BLaER1 (cell line): ENCODE measurements at regions not wholly inside any gene's neighbourhood (a gene's known extent, or its start where the extent isn't known, plus 50 kb on each side); places are given as distances from the start of the nearest gene placed in this dataset.
"Not testable (repeated sequence)": the region's sequence is repeated elsewhere in the genome, so short reads cannot be mapped to it uniquely, and the experiment has no call there.

Source experiments
- H3K27ac ChIP-seq: shearing (Covaris generic); formaldehyde crosslinking; 2 replicates; pipeline ENCODE4 v1.8.1; 2022
- H3K27me3 ChIP-seq: shearing (Covaris generic); formaldehyde crosslinking; 2 replicates; pipeline ENCODE4 v1.8.1; 2022
- H3K36me3 ChIP-seq: shearing (Covaris generic); formaldehyde crosslinking; 2 replicates; pipeline ENCODE4 v1.8.1; 2022
- H3K4me1 ChIP-seq: shearing (Covaris generic); formaldehyde crosslinking; 2 replicates; pipeline ENCODE4 v1.8.1; 2022
- H3K4me2 ChIP-seq: shearing (Covaris generic); formaldehyde crosslinking; 2 replicates; pipeline ENCODE4 v1.8.1; 2022
- H3K4me3 ChIP-seq: shearing (Covaris generic); formaldehyde crosslinking; 2 replicates; pipeline ENCODE4 v1.8.1; 2022
- H3K9ac ChIP-seq: shearing (Covaris generic); formaldehyde crosslinking; 2 replicates; pipeline ENCODE4 v1.8.1; 2022
- H3K9me3 ChIP-seq: shearing (Covaris generic); formaldehyde crosslinking; 2 replicates; pipeline ENCODE4 v1.8.1; 2022
- H4K20me1 ChIP-seq: shearing (Covaris generic); formaldehyde crosslinking; 2 replicates; pipeline ENCODE4 v1.8.1; 2022
- Cebpa-rat ChIP-seq: shearing (Covaris generic); IDR thresholded peaks from 2 replicates; pipeline ENCODE4 v1.8.1; 2022

DNA sequence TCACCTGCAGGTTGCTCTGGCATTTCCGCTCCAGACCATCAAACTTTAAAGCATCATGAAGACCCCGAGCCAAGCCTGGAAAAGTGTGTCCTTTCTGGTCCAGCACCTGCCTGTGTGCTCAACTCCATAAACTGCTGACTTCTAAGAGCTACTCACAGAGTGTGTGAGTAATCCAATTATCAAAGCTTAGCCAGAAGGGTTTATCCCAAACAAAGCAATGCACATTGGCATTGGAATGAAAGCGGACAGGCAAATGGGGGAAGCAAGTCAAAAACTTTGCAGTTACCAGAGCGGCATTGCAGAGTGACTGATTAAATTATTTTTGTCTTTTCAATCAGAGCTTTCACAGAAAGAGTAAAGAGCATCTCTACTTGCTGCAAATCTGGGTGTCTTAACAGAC is 1262.4 kb upstream of the SEL1L start:
- H3K36me3 ChIP-seq = no peaks in the 10 kb centered on the region
- H3K4me3 ChIP-seq = no peak overlapping the region
- H3K27ac ChIP-seq = no peak overlapping the region
- no peak for TF ChIP-seq Cebpa-rat
- H3K4me2 ChIP-seq = no peak overlapping the region
- no peaks in the 10 kb centered on the region for H3K4me1 ChIP-seq
- H4K20me1 ChIP-seq = no peaks in the 10 kb centered on the region
- no peaks in the 10 kb centered on the region for H3K27me3 ChIP-seq
- H3K9ac ChIP-seq = no peak overlapping the region
- H3K9me3 ChIP-seq = no peaks in the 10 kb centered on the region

DNA sequence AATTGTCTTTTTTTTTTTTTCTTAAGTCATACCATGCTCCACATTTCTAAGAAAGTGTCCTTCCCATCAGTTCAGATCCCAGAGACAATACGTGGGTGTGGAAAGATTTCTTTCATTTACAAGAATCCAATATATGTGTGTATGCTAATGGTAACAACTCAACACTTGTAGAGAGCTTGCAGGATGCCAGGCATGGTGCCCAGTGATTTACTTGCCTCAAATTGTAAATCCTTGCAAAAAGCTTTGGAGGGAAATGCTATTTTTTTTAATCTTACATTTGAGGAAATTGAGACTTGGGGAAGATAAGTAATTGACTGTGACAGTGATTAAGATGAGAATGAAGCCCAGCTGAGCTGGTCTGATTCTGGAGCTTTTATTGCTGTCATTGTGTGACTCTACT is 1264.6 kb upstream of the SEL1L start:
- Histone ChIP-seq H3K27me3 (no peaks in the 10 kb centered on the region), H3K9ac (no peak overlapping the region), H3K4me2 (no peak overlapping the region), H3K36me3 (no peaks in the 10 kb centered on the region), H3K9me3 (no peaks in the 10 kb centered on the region), H4K20me1 (no peaks in the 10 kb centered on the region), H3K4me1 (no peaks in the 10 kb centered on the region), H3K4me3 (no peak overlapping the region), H3K27ac (no peak overlapping the region)
- TF ChIP-seq Cebpa-rat = no peak

DNA sequence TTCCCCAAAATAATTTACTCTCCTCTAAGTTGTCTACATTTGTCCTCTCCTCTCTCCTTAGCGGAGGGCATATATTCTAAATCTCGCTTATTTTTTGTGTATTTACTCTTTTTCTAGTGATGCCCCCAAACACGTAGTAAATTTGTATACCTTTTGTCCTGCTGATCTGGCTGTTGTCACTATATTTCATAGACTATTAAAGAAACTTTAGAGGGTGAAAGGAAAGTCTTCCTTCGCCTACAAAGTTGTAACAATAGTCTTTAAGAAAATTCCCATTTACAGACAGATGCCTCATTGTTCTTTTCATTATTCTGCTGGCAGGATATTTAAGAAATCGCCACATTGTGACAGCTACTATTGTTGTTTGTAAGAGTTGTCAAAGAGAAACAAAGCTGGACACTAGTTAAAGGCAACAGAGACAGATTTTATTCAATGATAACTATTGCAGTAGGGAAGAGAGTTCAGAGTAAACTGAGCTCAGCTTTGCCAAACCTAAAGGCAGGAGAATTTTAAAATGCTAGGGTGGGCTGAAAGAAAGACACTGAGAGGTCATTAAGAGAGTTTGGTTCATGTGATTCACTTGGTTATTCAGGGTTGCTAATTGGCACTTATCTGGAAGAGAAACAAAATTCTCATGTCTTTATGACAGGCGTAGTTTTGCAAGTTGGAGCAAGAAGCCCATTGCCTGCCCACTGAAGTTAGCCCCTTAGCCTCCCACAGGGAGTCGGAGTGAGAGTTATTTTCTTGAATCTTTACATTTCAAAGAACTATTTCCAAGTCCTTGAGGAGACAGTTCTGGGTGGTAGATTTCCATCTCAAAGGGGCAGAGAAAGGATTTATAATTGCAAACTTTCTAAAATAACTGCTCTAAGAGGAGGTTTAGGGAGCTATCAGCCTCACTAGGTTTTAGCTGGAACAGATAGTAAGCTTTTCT is 1272.5 kb upstream of the SEL1L start:
- Histone ChIP-seq H3K36me3 (no peaks in the 10 kb centered on the region), H3K27ac (no peak overlapping the region), H3K27me3 (no peaks in the 10 kb centered on the region)

DNA sequence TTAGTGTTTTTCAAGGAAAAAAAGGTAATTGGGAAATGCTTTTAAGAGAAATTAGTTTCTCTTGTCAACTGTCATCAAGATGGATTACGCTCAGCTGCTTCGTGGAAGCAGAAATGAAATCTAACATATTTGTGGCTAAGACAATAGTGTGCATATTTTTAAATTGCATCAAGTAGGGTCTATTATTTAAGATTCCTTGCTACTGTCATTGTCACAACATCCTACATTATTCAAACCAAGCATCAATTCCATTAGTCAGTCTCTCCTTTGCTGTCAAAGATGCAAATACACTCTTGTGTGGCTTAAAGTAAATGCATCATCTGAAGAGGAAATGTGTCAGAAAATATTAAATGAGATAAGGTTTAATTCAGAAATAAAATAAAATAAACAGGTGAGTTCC is 1277.6 kb upstream of the SEL1L start:
- H3K9me3 ChIP-seq = peaks cover 9% of the 10 kb centered on the region; the same call in 1 of the 2 replicates
- no peak overlapping the region for H3K9ac ChIP-seq
- H4K20me1 ChIP-seq = no peaks in the 10 kb centered on the region
- H3K4me3 ChIP-seq = no peak overlapping the region
- H3K27me3 ChIP-seq = no peaks in the 10 kb centered on the region
- no peaks in the 10 kb centered on the region for H3K36me3 ChIP-seq
- no peak overlapping the region for H3K4me2 ChIP-seq
- H3K4me1 ChIP-seq = no peaks in the 10 kb centered on the region
- H3K27ac ChIP-seq = no peak overlapping the region
- TF ChIP-seq Cebpa-rat = no peak

More for the DNA sequence above, 1272.5 kb upstream of the SEL1L start:
- Histone ChIP-seq H4K20me1 (no peaks in the 10 kb centered on the region), H3K9me3 (no peaks in the 10 kb centered on the region), H3K9ac (no peak overlapping the region), H3K4me2 (no peak overlapping the region), H3K4me3 (no peak overlapping the region), H3K4me1 (no peaks in the 10 kb centered on the region)
- no peak for TF ChIP-seq Cebpa-rat

DNA sequence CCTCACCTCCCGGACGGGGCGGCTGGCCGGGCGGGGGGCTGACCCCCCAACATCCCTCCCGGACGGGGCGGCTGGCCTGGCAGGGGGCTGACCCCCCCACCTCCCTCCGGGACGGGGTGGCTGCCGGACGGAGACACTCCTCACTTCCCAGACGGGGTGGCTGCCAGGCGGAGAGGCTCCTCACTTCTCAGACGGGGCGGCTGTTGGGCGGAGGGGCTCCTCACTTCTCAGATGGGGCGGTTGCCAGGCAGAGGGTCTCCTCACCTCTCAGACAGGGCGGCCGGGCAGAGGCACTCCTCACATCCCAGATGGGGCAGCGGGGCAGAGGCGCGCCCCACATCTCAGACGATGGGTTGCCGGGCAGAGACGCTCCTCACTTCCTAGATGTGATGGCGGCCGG is 1280.7 kb upstream of the SEL1L start:
- H3K27ac ChIP-seq, H3K9me3 ChIP-seq, H3K9ac ChIP-seq: not testable (repeated sequence)

DNA sequence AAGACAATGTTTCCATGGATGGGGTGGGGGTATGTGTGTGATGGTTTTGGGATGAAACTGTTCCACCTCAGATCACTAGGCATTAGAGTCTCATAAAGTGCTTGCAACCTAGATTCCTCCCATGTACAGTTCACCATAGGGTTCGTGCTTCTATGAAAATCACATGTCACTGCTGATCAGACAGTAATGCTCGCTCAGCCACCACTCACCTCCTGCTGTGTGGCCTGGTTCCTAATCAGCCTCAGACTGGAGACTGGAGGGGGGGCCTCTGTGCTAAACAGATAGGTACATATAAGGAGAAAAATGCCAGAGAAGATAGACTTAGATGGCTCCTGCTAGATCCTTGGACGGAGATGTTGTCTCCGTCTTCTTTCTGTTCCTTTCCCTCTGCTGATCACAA is 1296.9 kb upstream of the SEL1L start:
- TF ChIP-seq Cebpa-rat = no peak
- Histone ChIP-seq H3K4me2 (no peak overlapping the region), H3K27ac (no peak overlapping the region)

More for the DNA sequence above, 1280.7 kb upstream of the SEL1L start:
- not testable (repeated sequence) for H3K27me3 ChIP-seq, H3K36me3 ChIP-seq, H3K4me2 ChIP-seq, H3K4me1 ChIP-seq, H3K4me3 ChIP-seq, H4K20me1 ChIP-seq

DNA sequence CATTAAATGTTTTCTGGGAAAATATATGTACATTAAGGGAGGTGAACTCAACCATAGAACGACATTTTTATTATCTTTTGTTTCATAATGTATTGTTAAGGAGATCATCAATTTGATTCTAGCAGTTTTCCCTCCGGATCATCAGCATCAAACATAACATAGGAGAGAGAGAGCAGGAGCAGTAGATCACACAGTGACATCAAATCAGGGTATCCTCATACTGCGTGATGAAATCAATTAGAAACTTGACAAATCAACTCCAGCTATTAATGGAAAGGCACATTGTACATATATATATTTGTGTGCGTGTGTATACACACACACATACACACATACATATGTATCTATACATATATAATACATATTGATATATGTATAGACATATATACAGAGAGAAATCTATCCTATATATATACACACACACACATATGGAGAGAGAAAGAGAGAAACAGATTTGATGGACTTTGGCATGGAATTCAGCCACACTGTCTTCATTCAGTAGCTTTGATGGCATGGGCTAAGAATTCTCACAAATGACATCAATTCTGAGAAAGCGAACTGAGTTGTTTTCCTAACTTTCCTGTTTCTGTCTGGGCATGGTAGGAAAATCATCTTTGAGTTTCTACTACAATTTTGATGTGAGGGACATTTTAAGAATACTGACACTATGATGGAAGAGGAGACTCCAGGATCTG is 1302.8 kb upstream of the SEL1L start:
- Histone ChIP-seq H3K27me3 (no peaks in the 10 kb centered on the region), H3K4me2 (no peak overlapping the region), H3K4me3 (no peak overlapping the region), H3K9ac (no peak overlapping the region), H4K20me1 (no peaks in the 10 kb centered on the region), H3K36me3 (no peaks in the 10 kb centered on the region), H3K9me3 (no peaks in the 10 kb centered on the region), H3K27ac (no peak overlapping the region), H3K4me1 (no peaks in the 10 kb centered on the region)
- no peak for TF ChIP-seq Cebpa-rat

More for the DNA sequence above, 1296.9 kb upstream of the SEL1L start:
- no peaks in the 10 kb centered on the region for H4K20me1 ChIP-seq
- H3K36me3 ChIP-seq = no peaks in the 10 kb centered on the region
- no peak overlapping the region for H3K4me3 ChIP-seq
- H3K9ac ChIP-seq = no peak overlapping the region
- H3K4me1 ChIP-seq = no peaks in the 10 kb centered on the region
- no peaks in the 10 kb centered on the region for H3K9me3 ChIP-seq
- H3K27me3 ChIP-seq = no peaks in the 10 kb centered on the region

DNA sequence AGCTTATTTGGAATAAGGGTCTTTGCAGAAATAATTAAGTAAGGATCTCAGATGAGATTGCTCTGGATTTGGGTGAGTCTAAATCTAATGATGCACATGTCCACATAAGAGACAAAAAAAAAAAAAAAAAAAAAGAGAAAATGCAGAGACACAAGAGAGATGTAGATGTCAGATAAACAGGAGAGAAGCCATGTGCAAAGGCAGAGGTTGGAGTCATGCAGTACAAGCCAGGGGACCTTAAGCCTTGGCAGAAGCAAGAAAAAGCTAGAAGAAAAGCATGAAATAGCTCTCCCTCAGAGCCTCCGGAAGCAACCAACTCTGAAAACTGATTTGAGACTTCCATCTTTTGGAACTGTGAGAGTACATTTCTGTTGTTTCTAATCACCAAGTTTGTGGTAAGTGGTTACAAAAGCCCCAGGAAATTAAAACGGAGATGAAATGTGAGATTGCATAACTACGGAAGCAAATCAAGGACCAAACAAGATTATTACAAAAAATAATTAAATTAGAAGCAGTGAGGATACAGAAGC is 1304.0 kb upstream of the SEL1L start:
- H4K20me1 ChIP-seq = no peaks in the 10 kb centered on the region

DNA sequence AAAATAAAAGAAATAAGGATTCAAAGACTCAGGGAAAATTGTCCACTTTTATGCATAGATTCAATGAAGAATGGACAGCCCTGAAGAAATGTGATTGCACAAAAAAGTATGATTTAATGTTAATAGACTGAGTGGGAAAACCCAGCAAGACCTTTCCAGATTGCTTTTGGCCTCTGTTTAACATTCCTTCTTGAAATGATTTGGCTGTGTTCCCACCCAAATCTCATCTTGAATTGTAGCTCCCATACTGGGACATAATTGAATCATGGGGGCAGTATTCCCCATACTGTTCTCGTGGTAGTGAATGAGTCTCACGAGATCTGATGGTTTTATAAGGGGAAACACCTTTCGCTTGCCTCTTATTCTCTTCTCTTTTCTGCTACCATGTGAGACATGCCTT is 1316.9 kb upstream of the SEL1L start:
- no peak overlapping the region for H3K27ac ChIP-seq
- no peaks in the 10 kb centered on the region for H3K27me3 ChIP-seq
- H3K4me1 ChIP-seq = no peaks in the 10 kb centered on the region
- no peaks in the 10 kb centered on the region for H3K36me3 ChIP-seq
- no peaks in the 10 kb centered on the region for H3K9me3 ChIP-seq
- H4K20me1 ChIP-seq = no peaks in the 10 kb centered on the region
- H3K9ac ChIP-seq = no peak overlapping the region
- TF ChIP-seq Cebpa-rat = no peak
- no peak overlapping the region for H3K4me2 ChIP-seq
- H3K4me3 ChIP-seq = no peak overlapping the region

More for the DNA sequence above, 1304.0 kb upstream of the SEL1L start:
- no peak overlapping the region for H3K9ac ChIP-seq
- no peaks in the 10 kb centered on the region for H3K4me1 ChIP-seq
- no peak for TF ChIP-seq Cebpa-rat
- no peak overlapping the region for H3K27ac ChIP-seq
- H3K36me3 ChIP-seq = no peaks in the 10 kb centered on the region
- no peaks in the 10 kb centered on the region for H3K9me3 ChIP-seq
- no peaks in the 10 kb centered on the region for H3K27me3 ChIP-seq
- H3K4me3 ChIP-seq = no peak overlapping the region
- no peak overlapping the region for H3K4me2 ChIP-seq

DNA sequence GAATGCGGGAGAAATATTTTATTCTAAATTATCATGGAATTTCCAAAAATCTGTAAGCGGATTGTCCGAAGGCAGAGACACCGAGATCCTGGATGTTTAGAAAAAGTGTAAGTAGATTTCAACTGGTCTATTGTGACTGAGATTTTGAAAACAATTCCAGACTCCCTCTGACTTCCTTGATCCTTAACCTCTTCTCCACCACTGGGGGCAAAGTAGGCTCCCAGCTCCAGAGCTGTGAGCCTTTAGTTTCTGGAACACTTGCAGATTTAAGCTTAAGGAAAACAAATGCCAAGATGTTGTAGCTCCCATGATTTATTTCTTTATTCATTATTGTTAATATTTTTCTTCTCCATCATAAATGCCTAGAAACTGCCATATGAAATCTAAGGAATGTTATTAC is 1320.5 kb upstream of the SEL1L start:
- Histone ChIP-seq H3K4me3 (no peak overlapping the region), H3K27me3 (no peaks in the 10 kb centered on the region), H3K27ac (no peak overlapping the region), H3K4me1 (no peaks in the 10 kb centered on the region), H3K4me2 (no peak overlapping the region), H4K20me1 (no peaks in the 10 kb centered on the region), H3K36me3 (no peaks in the 10 kb centered on the region), H3K9ac (no peak overlapping the region), H3K9me3 (no peaks in the 10 kb centered on the region)
- TF ChIP-seq Cebpa-rat = no peak
